ENCODE measurements at regions not wholly inside any gene's neighbourhood (a gene's known extent, or its start where the extent isn't known, plus 50 kb on each side); places are given as distances from the start of the nearest gene placed in this dataset.

- H3K9me3 Mint-ChIP-seq, result peaks cover 6 to 12% of the 10 kb centered on the region in 2 donors
- no peaks in the 10 kb centered on the region for H3K4me1 Mint-ChIP-seq
- no peak overlapping the region for H3K27ac Mint-ChIP-seq
- no peaks in the 10 kb centered on the region for H3K36me3 Mint-ChIP-seq
- no peaks in the 10 kb centered on the region for H3K27me3 ChIP-seq (ENCODE audit: control insufficient read depth, insufficient read depth, low read length)
- DNase-seq (no peak), ATAC-seq (no peak)
- TF ChIP-seq CTCF (IDR thresholded peaks at IDR 0.05), result no peak
- no peak overlapping the region for H3K4me3 ChIP-seq (ENCODE audit: low read length)
- no peaks in the 10 kb centered on the region for H3K36me3 ChIP-seq (ENCODE audit: control insufficient read depth, insufficient read depth, low read length)
- no peaks in the 10 kb centered on the region for H3K27me3 Mint-ChIP-seq (ENCODE audit: low read depth in 2 of 2)
- intact Hi-C loops (cut with micrococcal nuclease), result no loop called here
- 60% methylated on average over 1 of the region's 2 CpGs for WGBS (ENCODE audit: insufficient coverage)
- H3K4me1 ChIP-seq (ENCODE audit: control insufficient read depth, insufficient read depth, low read length), result no peaks in the 10 kb centered on the region
- no peaks in the 10 kb centered on the region for H3K9me3 ChIP-seq (ENCODE audit: control insufficient read depth, insufficient read depth, low read length)
- no peak overlapping the region for H3K4me3 Mint-ChIP-seq
- H3K27ac ChIP-seq (ENCODE audit: low read length), result no peak overlapping the region
Measured at GRCh38 chr13:56986121-56986520, 154.6 kb upstream of the PRR20A start.

DNA sequence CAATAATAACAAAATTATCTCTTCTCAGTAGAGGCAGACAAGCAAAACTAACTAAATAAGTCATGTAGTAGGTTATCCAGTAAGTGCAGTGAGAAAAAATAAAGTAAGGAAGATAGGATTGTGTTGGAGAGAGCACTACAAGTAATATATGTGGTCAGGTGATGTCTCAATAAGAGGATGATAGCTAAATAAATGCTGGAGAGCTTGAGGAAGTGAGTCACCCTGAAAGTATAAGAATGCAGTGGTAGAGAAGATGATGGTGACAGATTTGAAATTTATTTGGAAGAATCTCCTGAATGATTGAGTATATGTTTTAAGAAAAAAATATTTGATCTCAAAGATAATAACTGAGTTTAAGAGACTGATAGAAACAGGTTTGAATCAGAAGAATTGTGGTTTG is 152.2 kb upstream of the PRR20A start:
- H3K4me3 ChIP-seq (ENCODE audit: low read length), result no peak overlapping the region
- no peaks in the 10 kb centered on the region for H3K36me3 Mint-ChIP-seq
- H3K27me3 Mint-ChIP-seq (ENCODE audit: low read depth in 2 of 2), result no peaks in the 10 kb centered on the region
- intact Hi-C loops (cut with micrococcal nuclease), result no loop called here
- no peaks in the 10 kb centered on the region for H3K36me3 ChIP-seq (ENCODE audit: control insufficient read depth, insufficient read depth, low read length)
- no peaks in the 10 kb centered on the region for H3K9me3 ChIP-seq (ENCODE audit: control insufficient read depth, insufficient read depth, low read length)
- H3K4me3 Mint-ChIP-seq, result no peak overlapping the region
- no peak for DNase-seq
- H3K4me1 ChIP-seq (ENCODE audit: control insufficient read depth, insufficient read depth, low read length), result no peaks in the 10 kb centered on the region
- no peaks in the 10 kb centered on the region for H3K27me3 ChIP-seq (ENCODE audit: control insufficient read depth, insufficient read depth, low read length)
- no peak overlapping the region for H3K27ac ChIP-seq (ENCODE audit: low read length)
- peaks cover 6 to 12% of the 10 kb centered on the region in 2 donors for H3K9me3 Mint-ChIP-seq
- no peak overlapping the region for H3K27ac Mint-ChIP-seq
- ATAC-seq, result no peak
- no peaks in the 10 kb centered on the region for H3K4me1 Mint-ChIP-seq
- TF ChIP-seq CTCF (IDR thresholded peaks at IDR 0.05), result no peak

DNA sequence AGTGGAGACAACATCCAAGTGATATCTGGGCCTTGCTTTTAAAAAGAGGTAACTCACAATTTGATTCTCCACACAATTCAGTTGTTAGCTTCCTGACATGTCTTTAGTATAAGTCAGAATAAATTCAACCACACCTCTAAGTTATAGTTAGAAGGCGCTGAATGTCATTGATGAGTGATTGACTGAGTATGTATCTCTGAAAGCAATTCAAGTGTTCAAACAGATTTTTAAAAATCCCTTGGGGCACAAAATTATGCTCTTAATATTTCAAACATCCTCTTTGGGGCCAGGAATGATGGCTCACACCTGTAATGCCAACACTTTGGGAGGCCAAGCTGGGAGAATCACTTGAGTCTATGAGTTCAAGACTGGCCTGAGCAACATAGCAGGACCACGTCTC is 137.0 kb upstream of the PRR20A start:
- no peak for ATAC-seq
- peaks cover 8 to 28% of the 10 kb centered on the region in 2 donors for H3K9me3 Mint-ChIP-seq
- H3K27me3 ChIP-seq (ENCODE audit: control insufficient read depth, insufficient read depth, low read length), result no peaks in the 10 kb centered on the region
- no peak overlapping the region for H3K27ac ChIP-seq (ENCODE audit: low read length)
- DNase-seq, result no peak
- no peak overlapping the region for H3K4me3 Mint-ChIP-seq
- no peaks in the 10 kb centered on the region for H3K36me3 ChIP-seq (ENCODE audit: control insufficient read depth, insufficient read depth, low read length)
- H3K27ac Mint-ChIP-seq, result no peak overlapping the region
- peaks cover 7% of the 10 kb centered on the region for H3K36me3 Mint-ChIP-seq
- no peaks in the 10 kb centered on the region for H3K4me1 ChIP-seq (ENCODE audit: control insufficient read depth, insufficient read depth, low read length)
- no peaks in the 10 kb centered on the region for H3K27me3 Mint-ChIP-seq (ENCODE audit: low read depth in 2 of 2)
- TF ChIP-seq CTCF (IDR thresholded peaks at IDR 0.05), result no peak
- intact Hi-C loops (cut with micrococcal nuclease), result no loop called here
- no peaks in the 10 kb centered on the region for H3K9me3 ChIP-seq (ENCODE audit: control insufficient read depth, insufficient read depth, low read length)
- no peak overlapping the region for H3K4me3 ChIP-seq (ENCODE audit: low read length)
- H3K4me1 Mint-ChIP-seq, result no peaks in the 10 kb centered on the region
- no CpG with 5 or more reads among the region's 2 CpGs for WGBS (ENCODE audit: insufficient coverage)

DNA sequence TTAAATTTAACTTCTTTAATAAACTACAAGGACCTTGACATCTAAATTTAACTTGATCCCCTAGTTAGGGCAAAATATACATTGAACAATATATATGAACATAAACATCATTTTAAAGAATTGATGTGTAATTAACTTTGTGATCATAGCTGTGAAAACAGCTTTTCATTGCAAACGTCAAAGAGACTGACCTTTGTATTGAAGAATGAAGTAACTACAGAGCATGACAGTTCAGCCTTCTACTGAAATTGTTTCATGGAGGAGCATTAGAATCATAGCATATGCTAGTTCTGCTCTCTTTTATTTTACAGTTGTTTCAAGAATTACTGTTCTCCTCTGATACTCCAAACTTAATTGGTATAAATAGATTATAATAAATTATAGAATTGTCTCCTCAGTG is 123.4 kb upstream of the PRR20A start:
- Histone ChIP-seq H3K27me3 (ENCODE audit: control insufficient read depth, insufficient read depth, low read length) (no peaks in the 10 kb centered on the region), H3K27ac (ENCODE audit: low read length) (no peak overlapping the region), H3K4me1 (ENCODE audit: control insufficient read depth, insufficient read depth, low read length) (no peaks in the 10 kb centered on the region), H3K9me3 (ENCODE audit: control insufficient read depth, insufficient read depth, low read length) (peaks cover 17% of the 10 kb centered on the region), H3K36me3 (ENCODE audit: control insufficient read depth, insufficient read depth, low read length) (no peaks in the 10 kb centered on the region), H3K4me3 (ENCODE audit: low read length) (no peak overlapping the region)
- Mint-ChIP-seq H3K27me3 (ENCODE audit: low read depth in 2 of 2) (no peaks in the 10 kb centered on the region), H3K36me3 (peaks cover 8% of the 10 kb centered on the region), H3K9me3 (peaks cover 14 to 27% of the 10 kb centered on the region in 2 donors), H3K4me1 (no peaks in the 10 kb centered on the region), H3K27ac (no peak overlapping the region), H3K4me3 (no peak overlapping the region)
- TF ChIP-seq CTCF (IDR thresholded peaks at IDR 0.05), result no peak
- DNase-seq (no peak), ATAC-seq (no peak)
- intact Hi-C loops (cut with micrococcal nuclease), result no loop called here
- WGBS (ENCODE audit: insufficient coverage), result 86% methylated on average over 1 of the region's 1 CpG
